C4-2B (cell line): ENCODE measurements at regions not wholly inside any gene's neighbourhood (a gene's known extent, or its start where the extent isn't known, plus 50 kb on each side); places are given as distances from the start of the nearest gene placed in this dataset.

Source experiments
- H3K27ac ChIP-seq: fragments of 450-650 bp; 2 replicates; pipeline ENCODE4 v1.5.1; 2017
- CTCF ChIP-seq: fragments of 450-650 bp; conservative IDR thresholded peaks from 2 replicates; pipeline ENCODE4 v1.5.1; 2017; ENCODE audit warnings: mild to moderate bottlenecking
- ZFX ChIP-seq: fragments of 450-650 bp; IDR thresholded peaks from 2 replicates; pipeline ENCODE4 v1.6.1; 2017

GRCh38 chr4:82043081-82043808, 330.5 kb downstream of the HNRNPD start:
- no peak overlapping the region for H3K27ac ChIP-seq
- TF ChIP-seq ZFX (no peak), CTCF (no peak)

GRCh38 chr4:82042042-82042441, 331.7 kb downstream of the HNRNPD start:
- TF ChIP-seq CTCF, result no peak
- TF ChIP-seq ZFX, result no peak
- no peak overlapping the region for H3K27ac ChIP-seq

GRCh38 chr4:82038936-82039335, 334.9 kb downstream of the HNRNPD start:
- TF ChIP-seq ZFX (no peak), CTCF (no peak)
- no peak overlapping the region for H3K27ac ChIP-seq

- H3K27ac ChIP-seq, result no peak overlapping the region
- TF ChIP-seq ZFX (no peak), CTCF (no peak)
Observed at GRCh38 chr4:82036181-82036580, 337.6 kb downstream of the HNRNPD start.

GRCh38 chr4:82034878-82035277, 338.9 kb downstream of the HNRNPD start:
- TF ChIP-seq CTCF (no peak), ZFX (no peak)
- no peak overlapping the region for H3K27ac ChIP-seq

DNA sequence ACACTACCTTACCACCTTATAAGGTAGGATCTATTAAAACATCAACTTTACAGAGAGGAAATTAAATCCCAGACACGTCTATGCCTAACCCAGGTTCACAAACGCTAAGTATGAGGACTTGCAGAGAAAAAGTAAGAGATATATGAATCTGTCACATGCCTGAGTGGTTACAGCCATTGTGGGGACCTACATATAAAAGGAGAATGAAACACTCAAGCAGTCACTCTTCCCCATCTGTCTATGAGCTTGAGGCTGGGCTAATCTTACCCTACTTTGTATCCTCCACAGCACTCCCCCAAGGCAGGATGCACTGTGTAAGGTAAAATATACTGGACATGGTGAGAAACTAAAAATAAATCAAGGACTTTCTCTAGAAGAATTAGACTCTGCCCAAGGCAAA, 339.9 kb downstream of the HNRNPD start:
- H3K27ac ChIP-seq, result no peak overlapping the region
- TF ChIP-seq CTCF (no peak), ZFX (no peak)

DNA sequence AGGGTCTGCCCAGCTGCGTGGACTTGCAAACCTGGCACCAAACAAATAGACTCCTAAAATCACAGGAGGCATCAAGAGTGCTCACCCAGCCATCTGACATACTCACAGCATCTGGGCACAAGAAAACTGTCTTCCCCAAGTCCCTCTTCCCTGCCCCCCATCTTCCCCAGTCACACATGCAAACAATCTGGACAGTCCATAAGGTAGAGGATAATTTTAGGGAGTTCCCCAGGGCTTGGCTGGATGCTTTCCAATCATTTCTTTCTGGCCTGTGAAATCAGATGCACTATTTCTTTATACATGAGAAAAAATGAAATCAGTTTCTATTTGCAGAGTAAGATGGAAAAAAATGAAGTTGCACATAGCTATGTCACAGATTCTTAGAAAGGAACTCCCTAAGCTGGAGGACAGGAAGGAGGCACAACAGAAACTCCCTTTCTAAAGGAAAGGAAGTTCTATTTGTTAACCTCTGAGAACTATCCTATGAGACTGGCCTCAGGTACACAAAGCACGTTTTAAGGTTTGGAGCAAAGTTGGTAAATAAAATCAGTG, 342.3 kb downstream of the HNRNPD start:
- no peak for TF ChIP-seq ZFX
- H3K27ac ChIP-seq, result no peak overlapping the region

- H3K27ac ChIP-seq, result no peak overlapping the region
- TF ChIP-seq ZFX (no peak), CTCF (no peak)
Observed at GRCh38 chr4:82017680-82018079, 356.1 kb downstream of the HNRNPD start.
